GM12878 (cell line): ENCODE measurements at regions not wholly inside any gene's neighbourhood (a gene's known extent, or its start where the extent isn't known, plus 50 kb on each side); places are given as distances from the start of the nearest gene placed in this dataset.

ENCODE experiments used
- ATAC-seq: fragments of 200-7000 bp; cut with Tn5 transposase; 3 replicates; pipeline ENCODE4 v1.9.1; 2020; ENCODE audit warnings: mild to moderate bottlenecking, moderate library complexity
- BruUV-seq: library from RNA; stranded (reverse); fragments of 400-500 nt; replicated peaks from 2 replicates; lab custom pipeline; 2021; lab: Mats Ljungman, UMichigan
- CTCF ChIA-PET: fragments of 300-600 bp; sonication (Branson Sonifier 250); formaldehyde crosslinking; extraction: SDS; loops from one replicate; lab custom pipeline; 2021; ENCODE audit warnings: inconsistent platforms; lab: Yijun Ruan, JAX
- POLR2A ChIA-PET: fragments of 350-600 bp; formaldehyde crosslinking; extraction: SDS; loops from one replicate; lab custom pipeline; 2021; ENCODE audit warnings: inconsistent platforms; lab: Charles Lee
- RAD21 ChIA-PET: fragments of 300-600 bp; sonication (Branson Sonifier 250); formaldehyde crosslinking; loops from one replicate; lab custom pipeline; 2023; ENCODE audit warnings: antibody characterized with exemption; ENCODE audit not compliant: unreplicated experiment; lab: Charles Lee
- SMC1A ChIA-PET: fragments of 300-600 bp; sonication (Branson Sonifier 250); formaldehyde crosslinking; loops from one replicate; lab custom pipeline; 2023; ENCODE audit not compliant: unreplicated experiment, uncharacterized antibody; lab: Charles Lee
- DNase-seq: peaks from one replicate; pipeline ENCODE4 v3.0.0-alpha.2; 2011; ENCODE audit warnings: low read depth, low spot score
- FAIRE-seq: peaks from 3 replicates; lab custom pipeline; 2011; peaks lifted over from hg19 to GRCh38; lab: Jason Lieb, UNC
- H2AFZ ChIP-seq: 2 replicates; pipeline ENCODE4 v1.6.0; 2011; ENCODE audit warnings: low read depth, low read length, control low read depth; ENCODE audit not compliant: control insufficient read depth
- H3K27ac ChIP-seq: 2 replicates; pipeline ENCODE4 v1.5.1; 2011; ENCODE audit warnings: control low read depth; ENCODE audit not compliant: control insufficient read depth, insufficient read depth
- H3K27me3 ChIP-seq, 2 experiments: replicated peaks in 1 of 2; 2 replicates each; pipeline versions ENCODE4 v1.6.0 to v1.6.1; 2011; ENCODE audit warnings: low read length in 1 of 2; ENCODE audit not compliant: control insufficient read depth in 2 of 2, insufficient read depth in 2 of 2
- H3K36me3 ChIP-seq, 2 experiments: 2 replicates each; pipeline ENCODE4 v1.5.1; 2011; ENCODE audit warnings: low read length in 1 of 2; ENCODE audit not compliant: control insufficient read depth in 2 of 2, insufficient read depth in 2 of 2
- H3K4me1 ChIP-seq: 2 replicates; pipeline ENCODE4 v1.6.1; 2011; ENCODE audit warnings: mild to moderate bottlenecking, low read length, moderate library complexity, mixed read lengths; ENCODE audit not compliant: control insufficient read depth, insufficient read depth
- H3K4me2 ChIP-seq: 2 replicates; pipeline ENCODE4 v1.6.0; 2011; ENCODE audit warnings: control low read depth; ENCODE audit not compliant: control insufficient read depth, insufficient read depth
- H3K4me3 ChIP-seq: fragments of 200-600 bp; sonication (generic); 2 replicates; pipeline ENCODE4 v1.5.1; 2016
- H3K79me2 ChIP-seq: 2 replicates; pipeline ENCODE4 v1.6.0; 2011; ENCODE audit warnings: low read length; ENCODE audit not compliant: control insufficient read depth, insufficient read depth
- H3K9ac ChIP-seq: 2 replicates; pipeline ENCODE4 v1.8.0; 2011; ENCODE audit warnings: low read length, control low read depth, mixed read lengths; ENCODE audit not compliant: control insufficient read depth, insufficient read depth
- H3K9me3 ChIP-seq: replicated peaks from 3 replicates; pipeline ENCODE4 v1.5.1; 2011; ENCODE audit warnings: mild to moderate bottlenecking, low read length; ENCODE audit not compliant: control insufficient read depth, insufficient read depth
- H4K20me1 ChIP-seq: 2 replicates; pipeline ENCODE4 v1.6.0; 2011; ENCODE audit not compliant: control insufficient read depth, insufficient read depth
- PAX8 ChIP-seq: fragments of 450-650 bp; IDR thresholded peaks from 2 replicates; pipeline ENCODE4 v1.6.1; 2017; ENCODE audit warnings: mild to moderate bottlenecking, moderate library complexity
- ZBTB40 ChIP-seq: fragments of 450-650 bp; IDR thresholded peaks from 2 replicates; pipeline ENCODE4 v1.6.1; 2016; ENCODE audit warnings: mild to moderate bottlenecking, moderate library complexity, borderline replicate concordance
- WGBS: methylation state at CpG from one replicate; pipeline ENCODE4 v1.1.6; 2016; ENCODE audit warnings: low lambda C conversion rate; ENCODE audit not compliant: insufficient replicate concordance, insufficient coverage; ENCODE audit errors: missing lambda C conversion rate; 5-methylcytosine and 5-hydroxymethylcytosine counted together
- in situ Hi-C: fragments of 300-500 bp; cut with MboI; formaldehyde crosslinking; loops from 9 replicates; pipeline ENCODE4 v1.14.3; 2018; ENCODE audit warnings: mixed read lengths
- intact Hi-C: fragments of 100-400 bp; cut with micrococcal nuclease; formaldehyde crosslinking; loops from one replicate; pipeline ENCODE4 v1.14.2; 2022; ENCODE audit not compliant: unreplicated experiment

GRCh38 chr7:25294624-25295023, 66.3 kb upstream of the NPVF start:
- RAD21 ChIA-PET, result no interaction called here
- POLR2A ChIA-PET, result no interaction called here
- BruUV-seq, result no TSS peak

More at GRCh38 chr7:25294624-25295023, 66.3 kb upstream of the NPVF start:
- no peak overlapping the region for H3K9ac ChIP-seq
- ChIA-PET CTCF (interaction anchor here (0.9 kb wide), 1 partner anchor 62 kb away, joined by 3 read pairs; no protein-coding TSS in a partner anchor), SMC1A (no interaction called here)
- peaks cover 1 to 2% of the 10 kb centered on the region in 2 experiments; a peak in 2 of 4 replicates for H3K27me3 ChIP-seq
- no peaks in the 10 kb centered on the region for H3K36me3 ChIP-seq
- no peaks in the 10 kb centered on the region for H3K4me1 ChIP-seq
- WGBS, result 62% methylated on average over 3 of the region's 3 CpGs
- DNase-seq, result no peak
- no peaks in the 10 kb centered on the region for H4K20me1 ChIP-seq
- no peak overlapping the region for H3K4me2 ChIP-seq
- H3K27ac ChIP-seq, result no peak overlapping the region
- no peak for ATAC-seq
- no peaks in the 10 kb centered on the region for H3K9me3 ChIP-seq
- no peak for FAIRE-seq
- intact Hi-C loops, result no loop called here
- no peaks in the 10 kb centered on the region for H3K79me2 ChIP-seq
- TF ChIP-seq ZBTB40, result peak; percentile 57; the same call in 1 of the 2 replicates
- TF ChIP-seq PAX8, result no peak
- no peak overlapping the region for H2AFZ ChIP-seq
- no peak overlapping the region for H3K4me3 ChIP-seq
- in situ Hi-C loops, result no loop called here
